Thyroid gland (tissue), 4 donors: ENCODE measurements at regions not wholly inside any gene's neighbourhood (a gene's known extent, or its start where the extent isn't known, plus 50 kb on each side); places are given as distances from the start of the nearest gene placed in this dataset.

Experiments used
- DNase-seq, 2 donors: peaks; one replicate each; pipeline ENCODE4 v3.0.0-alpha.2; 2019
- H3K27ac ChIP-seq, 3 donors: fragments of 200-600 bp; sonication (generic); 1 replicate in 2 of 3; 2 replicates in 1 of 3; pipeline ENCODE4 v1.5.1; 2016 to 2019; ENCODE audit warnings: mild to moderate bottlenecking in 1 of 3, moderate library complexity in 1 of 3
- H3K27me3 ChIP-seq: fragments of 200-600 bp; sonication (generic); one replicate; pipeline ENCODE4 v1.5.1; 2019
- H3K36me3 ChIP-seq, 2 donors: fragments of 200-600 bp; sonication (generic); one replicate each; pipeline ENCODE4 v1.5.1; 2016 to 2019
- H3K4me1 ChIP-seq, 2 donors: fragments of 200-600 bp; sonication (generic); one replicate each; pipeline ENCODE4 v1.5.1; 2017 to 2019
- H3K4me3 ChIP-seq, 3 donors: fragments of 200-600 bp; sonication (generic); replicated peaks in 1 of 3; 1 replicate in 2 of 3; 2 replicates in 1 of 3; pipeline ENCODE4 v1.5.1; 2016; ENCODE audit warnings: mild to moderate bottlenecking in 1 of 3
- H3K9me3 ChIP-seq: fragments of 200-600 bp; sonication (generic); one replicate; pipeline ENCODE4 v1.5.1; 2017
- CTCF ChIP-seq, 6 experiments: fragments of 200-600 bp in 3 of 6; fragments of 450-650 bp in 3 of 6; sonication (generic) in 3 of 6; IDR thresholded peaks; one replicate each; pipeline ENCODE4 v1.5.1; 2016 to 2019; ENCODE audit warnings: antibody characterized with exemption in 6 of 6, mild to moderate bottlenecking in 2 of 6, inconsistent platforms in 1 of 6, moderate library complexity in 1 of 6
- POLR2A ChIP-seq, 2 donors: fragments of 450-650 bp; IDR thresholded peaks; one replicate each; pipeline ENCODE4 v1.6.1; 2017; ENCODE audit warnings: antibody characterized with exemption in 2 of 2, mild to moderate bottlenecking in 2 of 2, moderate library complexity in 1 of 2
- WGBS, 2 donors: methylation state at CpG; one replicate each; pipeline ENCODE4 v1.1.5; 2017; 5-methylcytosine and 5-hydroxymethylcytosine counted together
- intact Hi-C: fragments of 100-400 bp; cut with DNase I; formaldehyde crosslinking; loops from one replicate; pipeline ENCODE4 v1.15.1; 2023

GRCh38 chr14:34126586-34126985 lies 175.7 kb upstream of the EGLN3 start:
- H3K4me1 ChIP-seq, result peaks cover 3 to 6% of the 10 kb centered on the region in 2 donors

DNA sequence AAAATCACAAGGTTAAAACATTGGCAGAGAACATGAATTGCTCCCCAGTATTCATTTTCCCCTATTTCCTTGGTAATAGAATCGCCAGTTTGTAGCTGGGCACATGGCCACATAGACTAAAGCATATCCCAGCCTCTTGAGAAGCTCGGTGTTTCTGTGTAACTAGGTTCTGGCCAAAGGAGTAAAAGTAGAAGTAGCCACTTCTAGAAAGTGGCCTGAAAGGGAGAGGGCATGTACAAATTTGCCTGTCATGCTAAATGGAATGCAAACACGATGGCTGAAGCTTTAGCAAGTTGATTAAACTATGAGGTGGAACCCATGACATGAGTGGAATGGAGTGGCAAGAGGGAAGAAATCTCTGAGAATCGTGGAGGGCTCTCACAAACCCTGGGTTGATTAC lies 173.7 kb upstream of the EGLN3 start:
- peaks cover 3 to 6% of the 10 kb centered on the region in 2 donors for H3K4me1 ChIP-seq
- no peaks in the 10 kb centered on the region for H3K27me3 ChIP-seq
- intact Hi-C loops, result no loop called here
- 27 to 49% methylated on average over 4 of the region's 4 CpGs for WGBS, 2 donors
- H3K36me3 ChIP-seq, result no peaks in the 10 kb centered on the region
- H3K27ac ChIP-seq, result no peak overlapping the region
- peak; percentile 12 to 33 for DNase-seq
- no peaks in the 10 kb centered on the region for H3K9me3 ChIP-seq
- TF ChIP-seq POLR2A (IDR thresholded peaks at IDR 0.05), result no peak
- TF ChIP-seq CTCF (IDR thresholded peaks at IDR 0.05), result no peak
- H3K4me3 ChIP-seq, result no peak overlapping the region

More at GRCh38 chr14:34126586-34126985, 175.7 kb upstream of the EGLN3 start:
- WGBS, 2 donors, result 53 to 73% methylated on average over 4 of the region's 4 CpGs
- H3K27me3 ChIP-seq, result no peaks in the 10 kb centered on the region
- intact Hi-C loops, result no loop called here
- no peak for DNase-seq
- no peaks in the 10 kb centered on the region for H3K9me3 ChIP-seq
- H3K4me3 ChIP-seq, result no peak overlapping the region
- TF ChIP-seq POLR2A (IDR thresholded peaks at IDR 0.05), result no peak
- no peaks in the 10 kb centered on the region for H3K36me3 ChIP-seq
- no peak overlapping the region for H3K27ac ChIP-seq

DNA sequence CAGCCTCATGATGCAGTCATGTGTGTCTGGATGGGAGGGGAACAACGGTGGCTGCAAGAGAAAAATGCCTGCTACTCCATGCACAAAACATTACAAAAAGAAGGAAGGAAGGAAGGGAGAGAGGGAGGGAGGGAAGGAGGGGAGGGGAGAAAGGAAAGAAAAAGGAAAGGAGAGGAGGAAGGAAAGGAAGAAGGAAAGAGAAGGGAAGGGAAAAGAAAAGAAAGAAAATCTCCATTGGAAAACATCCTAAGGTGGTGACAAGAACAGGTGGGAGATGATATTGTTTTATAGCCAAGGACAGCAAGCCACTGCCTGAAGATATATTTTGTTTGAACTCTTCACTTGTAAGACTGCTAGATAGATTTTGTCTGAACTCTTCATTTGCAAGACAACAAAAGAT lies 171.8 kb upstream of the EGLN3 start:
- Histone ChIP-seq H3K9me3 (no peaks in the 10 kb centered on the region), H3K27ac (no peak overlapping the region), H3K27me3 (no peaks in the 10 kb centered on the region), H3K4me3 (no peak overlapping the region), H3K36me3 (no peaks in the 10 kb centered on the region), H3K4me1 (peaks cover 3 to 6% of the 10 kb centered on the region in 2 donors)
- DNase-seq, result no peak
- intact Hi-C loops, result no loop called here
- 29 to 47% methylated on average over 1 of the region's 1 CpG for WGBS, 2 donors
- TF ChIP-seq POLR2A (IDR thresholded peaks at IDR 0.05), result no peak
- no peak for TF ChIP-seq CTCF (IDR thresholded peaks at IDR 0.05)

GRCh38 chr14:34122081-34122480 lies 171.2 kb upstream of the EGLN3 start:
- H3K9me3 ChIP-seq, result no peaks in the 10 kb centered on the region
- H3K27ac ChIP-seq, result no peak overlapping the region
- H3K36me3 ChIP-seq, result no peaks in the 10 kb centered on the region
- 71 to 79% methylated on average over 3 of the region's 3 CpGs for WGBS, 2 donors
- no peaks in the 10 kb centered on the region for H3K27me3 ChIP-seq
- intact Hi-C loops, result no loop called here
- H3K4me3 ChIP-seq, result no peak overlapping the region
- H3K4me1 ChIP-seq, result peaks cover 3 to 6% of the 10 kb centered on the region in 2 donors
- no peak for TF ChIP-seq CTCF (IDR thresholded peaks at IDR 0.05)
- TF ChIP-seq POLR2A (IDR thresholded peaks at IDR 0.05), result no peak
- DNase-seq, result no peak

DNA sequence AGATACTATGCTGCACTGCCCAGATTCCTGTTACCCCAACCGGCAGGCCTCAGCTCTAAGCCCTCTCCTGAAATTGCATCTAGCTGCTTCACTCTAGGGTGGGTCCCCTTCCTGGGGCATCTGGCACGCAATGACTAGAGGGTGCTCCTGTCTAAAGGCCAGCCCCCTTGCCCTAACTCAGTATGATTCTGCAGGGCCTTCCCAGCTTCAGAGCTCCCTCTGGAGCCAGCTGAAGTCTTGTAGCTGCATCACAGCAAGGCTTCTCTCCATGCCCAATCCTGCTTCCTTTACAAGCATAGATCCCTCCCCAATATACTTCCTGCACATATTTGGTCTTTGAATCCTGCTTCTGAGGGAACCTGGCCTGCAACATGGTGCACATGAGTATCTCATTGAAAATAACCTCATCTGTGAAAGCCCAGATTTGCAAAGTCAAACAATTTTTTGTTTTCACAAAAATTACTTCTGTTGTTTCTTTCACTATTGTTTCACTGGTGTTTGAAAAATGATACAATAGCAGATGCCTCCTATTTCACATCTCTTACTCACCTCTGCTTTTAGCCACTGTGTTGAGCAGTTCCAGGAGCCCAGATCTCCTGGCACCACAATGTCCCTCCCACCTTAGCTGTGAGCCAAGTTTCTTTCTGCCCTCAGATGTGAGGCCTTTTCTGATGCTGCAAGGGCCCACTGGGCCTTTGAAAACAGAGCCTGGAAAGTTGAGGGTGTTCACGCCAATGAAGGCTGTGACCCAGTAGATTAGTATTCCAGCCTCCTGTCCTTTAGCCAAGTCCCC lies 169.5 kb upstream of the EGLN3 start:
- Histone ChIP-seq H3K4me1 (peaks cover 0 to 3% of the 10 kb centered on the region in 2 donors), H3K9me3 (no peaks in the 10 kb centered on the region), H3K4me3 (no peak overlapping the region), H3K27ac (no peak overlapping the region), H3K27me3 (no peaks in the 10 kb centered on the region), H3K36me3 (no peaks in the 10 kb centered on the region)
- no peak for DNase-seq
- intact Hi-C loops, result no loop called here
- no peak for TF ChIP-seq CTCF (IDR thresholded peaks at IDR 0.05)
- no peak for TF ChIP-seq POLR2A (IDR thresholded peaks at IDR 0.05)
- 83 to 87% methylated on average over 3 of the region's 3 CpGs for WGBS, 2 donors
